BE2C (cell line): ENCODE measurements at regions not wholly inside any gene's neighbourhood (a gene's known extent, or its start where the extent isn't known, plus 50 kb on each side); places are given as distances from the start of the nearest gene placed in this dataset.

Experiments used
- DNase-seq: peaks from one replicate; pipeline ENCODE4 v3.0.0-alpha.2; 2020
- H3K27me3 ChIP-seq: fragments of 250-450 bp; sonication (Bioruptor Pico); 2 replicates; pipeline ENCODE4 v1.5.1; 2020; ENCODE audit warnings: mild to moderate bottlenecking
- H3K36me3 ChIP-seq: fragments of 250-450 bp; sonication (Bioruptor Pico); 2 replicates; pipeline ENCODE4 v1.5.1; 2020; ENCODE audit warnings: mild to moderate bottlenecking
- H3K4me1 ChIP-seq: fragments of 250-450 bp; sonication (Bioruptor Pico); 2 replicates; pipeline ENCODE4 v1.5.1; 2020
- H3K4me3 ChIP-seq: 2 replicates; pipeline ENCODE4 v1.5.1; 2011; ENCODE audit warnings: low read depth, low read length
- H3K9me3 ChIP-seq: fragments of 250-450 bp; sonication (Bioruptor Pico); 2 replicates; pipeline ENCODE4 v1.5.1; 2020
- CTCF ChIP-seq: IDR thresholded peaks from 2 replicates; pipeline ENCODE4 v1.5.1; 2012; ENCODE audit warnings: mild to moderate bottlenecking, low read depth, low read length

GRCh38 chr13:89694451-89694850 is 1653.0 kb upstream of the MIR17HG start:
- peaks cover 5% of the 10 kb centered on the region for H3K4me1 ChIP-seq
- no peaks in the 10 kb centered on the region for H3K27me3 ChIP-seq
- no peaks in the 10 kb centered on the region for H3K36me3 ChIP-seq
- TF ChIP-seq CTCF, result no peak
- H3K4me3 ChIP-seq, result no peak overlapping the region
- no peaks in the 10 kb centered on the region for H3K9me3 ChIP-seq
- DNase-seq, result no peak

- H3K36me3 ChIP-seq, result no peaks in the 10 kb centered on the region
- no peaks in the 10 kb centered on the region for H3K9me3 ChIP-seq
- no peaks in the 10 kb centered on the region for H3K27me3 ChIP-seq
- TF ChIP-seq CTCF, result peak; percentile 90
- H3K4me1 ChIP-seq, result peaks cover 5% of the 10 kb centered on the region
- H3K4me3 ChIP-seq, result no peak overlapping the region
- peak; percentile 64 for DNase-seq
These were observed 1651.9 kb upstream of the MIR17HG start for GRCh38 chr13:89695343-89696257.

- TF ChIP-seq CTCF, result no peak
These were observed 1645.6 kb upstream of the MIR17HG start for GRCh38 chr13:89701913-89702312.

GRCh38 chr13:89704040-89704439 is 1643.4 kb upstream of the MIR17HG start:
- DNase-seq, result no peak
- no peak for TF ChIP-seq CTCF
- no peaks in the 10 kb centered on the region for H3K36me3 ChIP-seq
- H3K4me3 ChIP-seq, result no peak overlapping the region
- no peaks in the 10 kb centered on the region for H3K4me1 ChIP-seq
- no peaks in the 10 kb centered on the region for H3K27me3 ChIP-seq
- H3K9me3 ChIP-seq, result no peaks in the 10 kb centered on the region

More at GRCh38 chr13:89701913-89702312, 1645.6 kb upstream of the MIR17HG start:
- H3K4me3 ChIP-seq, result no peak overlapping the region
- no peaks in the 10 kb centered on the region for H3K27me3 ChIP-seq
- H3K4me1 ChIP-seq, result no peaks in the 10 kb centered on the region
- no peaks in the 10 kb centered on the region for H3K36me3 ChIP-seq
- H3K9me3 ChIP-seq, result no peaks in the 10 kb centered on the region
- no peak for DNase-seq

GRCh38 chr13:89708013-89708412 is 1639.5 kb upstream of the MIR17HG start:
- H3K4me3 ChIP-seq, result no peak overlapping the region
- no peak for TF ChIP-seq CTCF
- H3K27me3 ChIP-seq, result no peaks in the 10 kb centered on the region
- DNase-seq, result no peak
- no peaks in the 10 kb centered on the region for H3K36me3 ChIP-seq
- no peaks in the 10 kb centered on the region for H3K9me3 ChIP-seq
- no peaks in the 10 kb centered on the region for H3K4me1 ChIP-seq

GRCh38 chr13:89721216-89721615 is 1626.3 kb upstream of the MIR17HG start:
- no peaks in the 10 kb centered on the region for H3K9me3 ChIP-seq
- TF ChIP-seq CTCF, result no peak
- no peak overlapping the region for H3K4me3 ChIP-seq
- no peaks in the 10 kb centered on the region for H3K27me3 ChIP-seq
- no peaks in the 10 kb centered on the region for H3K4me1 ChIP-seq
- no peaks in the 10 kb centered on the region for H3K36me3 ChIP-seq
- no peak for DNase-seq
